HEK293 (cell line): ENCODE measurements at regions not wholly inside any gene's neighbourhood (a gene's known extent, or its start where the extent isn't known, plus 50 kb on each side); places are given as distances from the start of the nearest gene placed in this dataset.

Experiments
- CTCF ChIA-PET: fragments of 350-600 bp; formaldehyde crosslinking; extraction: SDS; loops from one replicate; lab custom pipeline; 2021; ENCODE audit warnings: antibody characterized with exemption; lab: Yijun Ruan, JAX
- POLR2A ChIA-PET: fragments of 300-600 bp; formaldehyde crosslinking; extraction: SDS; loops from one replicate; lab custom pipeline; 2020; ENCODE audit warnings: antibody characterized with exemption, inconsistent platforms; lab: Yijun Ruan, JAX
- H3K27ac ChIP-seq: fragments of 200-500 bp; sonication (Bioruptor generic); 2 replicates; pipeline ENCODE4 v1.5.1; 2014; ENCODE audit warnings: low read depth, low read length, control low read depth, inconsistent platforms; ENCODE audit errors: extremely low read depth
- H3K36me3 ChIP-seq, 2 experiments: fragments of 200-500 bp in 1 of 2; sonication (Bioruptor generic) in 1 of 2; 1 replicate in 1 of 2; 2 replicates in 1 of 2; pipeline ENCODE4 v1.5.1; 2014 to 2017; ENCODE audit warnings: inconsistent platforms in 2 of 2, low read length in 2 of 2; ENCODE audit not compliant: control insufficient read depth in 2 of 2, insufficient read depth in 1 of 2
- H3K4me1 ChIP-seq: fragments of 200-500 bp; sonication (Bioruptor generic); 2 replicates; pipeline ENCODE4 v1.5.1; 2014; ENCODE audit warnings: mild to moderate bottlenecking, low read length, inconsistent platforms; ENCODE audit not compliant: control insufficient read depth, insufficient read depth
- H3K4me3 ChIP-seq: 2 replicates; pipeline ENCODE4 v1.5.1; 2011; ENCODE audit warnings: low read depth, mild to moderate bottlenecking, control low read depth, low read length, moderate library complexity
- H3K9me3 ChIP-seq: fragments of 200-500 bp; sonication (Bioruptor generic); 2 replicates; pipeline ENCODE4 v1.5.1; 2014; ENCODE audit warnings: low read depth, low read length, inconsistent platforms; ENCODE audit not compliant: control insufficient read depth, insufficient read depth
- GLI2 ChIP-seq: fragments of 450-650 bp; formaldehyde crosslinking; IDR thresholded peaks from 2 replicates; pipeline ENCODE4; 2017; ENCODE audit warnings: missing biosample characterization, missing genetic modification characterization, low read depth, borderline replicate concordance
- OSR2 ChIP-seq: fragments of 450-650 bp; formaldehyde crosslinking; IDR thresholded peaks from 2 replicates; pipeline ENCODE4 v1.5.1; 2016; ENCODE audit warnings: missing biosample characterization, missing genetic modification characterization
- SALL2 ChIP-seq: fragments of 450-650 bp; formaldehyde crosslinking; IDR thresholded peaks from 2 replicates; pipeline ENCODE4 v1.5.0; 2017; ENCODE audit warnings: missing biosample characterization, mild to moderate bottlenecking, missing genetic modification characterization, borderline replicate concordance
- SP7 ChIP-seq: fragments of 450-650 bp; formaldehyde crosslinking; IDR thresholded peaks from 2 replicates; pipeline ENCODE4 v1.5.1; 2016; ENCODE audit warnings: missing biosample characterization, missing genetic modification characterization
- ZBTB7A ChIP-seq: fragments of 450-650 bp; formaldehyde crosslinking; IDR thresholded peaks from 2 replicates; pipeline ENCODE4 v1.5.1; 2016; ENCODE audit warnings: low read depth, missing biosample characterization, missing genetic modification characterization
- ZEB2 ChIP-seq: fragments of 450-650 bp; formaldehyde crosslinking; IDR thresholded peaks from 2 replicates; pipeline ENCODE4 v1.5.1; 2016; ENCODE audit warnings: missing biosample characterization, missing genetic modification characterization
- ZNF223 ChIP-seq: fragments of 450-650 bp; formaldehyde crosslinking; IDR thresholded peaks from 2 replicates; pipeline ENCODE4 v1.5.1; 2016; ENCODE audit warnings: missing biosample characterization, missing genetic modification characterization
- ZNF23 ChIP-seq: fragments of 450-650 bp; formaldehyde crosslinking; IDR thresholded peaks from 2 replicates; pipeline ENCODE4 v1.5.1; 2016; ENCODE audit warnings: missing biosample characterization, missing genetic modification characterization, borderline replicate concordance
- ZNF239 ChIP-seq: fragments of 450-650 bp; formaldehyde crosslinking; IDR thresholded peaks from 2 replicates; pipeline ENCODE4 v1.5.1; 2016; ENCODE audit warnings: missing biosample characterization, missing genetic modification characterization
- ZNF248 ChIP-seq: fragments of 450-650 bp; formaldehyde crosslinking; IDR thresholded peaks from 2 replicates; pipeline ENCODE4 v1.5.1; 2017; ENCODE audit warnings: missing biosample characterization, missing genetic modification characterization
- ZNF292 ChIP-seq: fragments of 450-650 bp; formaldehyde crosslinking; IDR thresholded peaks from 2 replicates; pipeline ENCODE4 v1.5.1; 2016; ENCODE audit warnings: low read depth, missing biosample characterization, missing genetic modification characterization, borderline replicate concordance
- ZNF366 ChIP-seq: fragments of 450-650 bp; formaldehyde crosslinking; conservative IDR thresholded peaks from 2 replicates; pipeline ENCODE4 v1.5.1; 2016; ENCODE audit warnings: missing biosample characterization, missing genetic modification characterization
- ZNF404 ChIP-seq: fragments of 450-650 bp; formaldehyde crosslinking; IDR thresholded peaks from 2 replicates; pipeline ENCODE4 v1.5.1; 2017; ENCODE audit warnings: missing biosample characterization, missing genetic modification characterization
- ZNF560 ChIP-seq: fragments of 450-650 bp; formaldehyde crosslinking; IDR thresholded peaks from 2 replicates; pipeline ENCODE4 v1.5.1; 2017; ENCODE audit warnings: missing biosample characterization, missing genetic modification characterization, borderline replicate concordance
- ZNF776 ChIP-seq: fragments of 450-650 bp; formaldehyde crosslinking; IDR thresholded peaks from 2 replicates; pipeline ENCODE4 v1.5.0; 2017; ENCODE audit warnings: missing biosample characterization, missing genetic modification characterization, borderline replicate concordance
- ZNF792 ChIP-seq: fragments of 450-650 bp; formaldehyde crosslinking; IDR thresholded peaks from 2 replicates; pipeline ENCODE4 v1.5.1; 2016; ENCODE audit warnings: missing biosample characterization, missing genetic modification characterization
- ZNF830 ChIP-seq: fragments of 450-650 bp; IDR thresholded peaks from 2 replicates; pipeline ENCODE4 v1.5.0; 2018; ENCODE audit warnings: missing biosample characterization, missing genetic modification characterization, low read depth, mild to moderate bottlenecking, moderate library complexity
- ZSCAN23 ChIP-seq: fragments of 450-650 bp; formaldehyde crosslinking; IDR thresholded peaks from 2 replicates; pipeline ENCODE4 v1.5.1; 2016; ENCODE audit warnings: missing biosample characterization, missing genetic modification characterization
- TF ChIP-seq, protein P1 (sequence below): fragments of 450-650 bp; formaldehyde crosslinking; IDR thresholded peaks from 2 replicates; pipeline ENCODE4 v1.5.1; 2016; ENCODE audit warnings: missing biosample characterization, missing genetic modification characterization
- TF ChIP-seq, protein P2 (sequence below): fragments of 450-650 bp; formaldehyde crosslinking; IDR thresholded peaks from 2 replicates; pipeline ENCODE4 v1.5.1; 2016; ENCODE audit warnings: missing biosample characterization, missing genetic modification characterization
- TF ChIP-seq, protein P3 (sequence below): fragments of 450-650 bp; formaldehyde crosslinking; IDR thresholded peaks from 2 replicates; pipeline ENCODE4 v1.5.1; 2016; ENCODE audit warnings: missing biosample characterization, missing genetic modification characterization
- TF ChIP-seq, protein P4 (sequence below): fragments of 450-650 bp; formaldehyde crosslinking; IDR thresholded peaks from 2 replicates; pipeline ENCODE4 v1.5.1; 2017; ENCODE audit warnings: missing biosample characterization, missing genetic modification characterization
- TF ChIP-seq, protein P5 (sequence below): fragments of 450-650 bp; formaldehyde crosslinking; IDR thresholded peaks from 2 replicates; pipeline ENCODE4 v1.5.1; 2017; ENCODE audit warnings: missing biosample characterization, missing genetic modification characterization

DNA sequence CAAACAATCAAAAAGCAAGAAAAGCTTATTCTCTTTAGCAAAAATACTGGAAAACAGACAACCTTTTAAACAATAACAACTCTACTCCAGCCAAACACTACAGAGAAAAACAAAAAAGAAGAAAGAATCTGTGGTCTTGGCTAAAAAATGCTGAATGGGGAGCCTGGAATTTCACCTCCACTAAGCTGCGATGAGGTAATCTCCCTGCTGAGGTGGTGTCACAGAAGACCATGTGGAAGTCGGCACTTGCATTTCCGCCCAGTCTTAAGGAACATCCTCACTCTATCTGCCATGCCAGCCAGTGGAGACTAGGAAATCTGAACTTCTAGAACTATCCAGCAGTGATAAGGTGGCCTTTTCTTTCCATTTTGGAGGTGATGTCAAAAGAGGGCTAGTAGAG is 1026.8 kb upstream of the EPHA7 start:
- TF ChIP-seq ZNF792 (tag by site-specific recombination) (no peak), ZNF23 (no peak), ZNF560 (tag by site-specific recombination) (no peak), ZNF404 (no peak), ZEB2 (tag by site-specific recombination) (no peak), ZNF223 (tag by site-specific recombination) (no peak), OSR2 (no peak), ZBTB7A (tag by site-specific recombination) (no peak), ZNF776 (tag by site-specific recombination) (no peak), ZSCAN23 (tag by site-specific recombination) (no peak), ZNF292 (tag by site-specific recombination) (no peak), ZNF248 (no peak), ZNF366 (tag by site-specific recombination) (no peak)
- TF ChIP-seq, protein P1, sequence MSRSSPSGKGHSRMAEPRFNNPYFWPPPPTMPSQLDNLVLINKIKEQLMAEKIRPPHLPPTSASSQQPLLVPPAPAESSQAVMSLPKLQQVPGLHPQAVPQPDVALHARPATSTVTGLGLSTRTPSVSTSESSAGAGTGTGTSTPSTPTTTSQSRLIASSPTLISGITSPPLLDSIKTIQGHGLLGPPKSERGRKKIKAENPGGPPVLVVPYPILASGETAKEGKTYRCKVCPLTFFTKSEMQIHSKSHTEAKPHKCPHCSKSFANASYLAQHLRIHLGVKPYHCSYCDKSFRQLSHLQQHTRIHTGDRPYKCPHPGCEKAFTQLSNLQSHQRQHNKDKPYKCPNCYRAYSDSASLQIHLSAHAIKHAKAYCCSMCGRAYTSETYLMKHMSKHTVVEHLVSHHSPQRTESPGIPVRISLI = no peak
- TF ChIP-seq, protein P2, sequence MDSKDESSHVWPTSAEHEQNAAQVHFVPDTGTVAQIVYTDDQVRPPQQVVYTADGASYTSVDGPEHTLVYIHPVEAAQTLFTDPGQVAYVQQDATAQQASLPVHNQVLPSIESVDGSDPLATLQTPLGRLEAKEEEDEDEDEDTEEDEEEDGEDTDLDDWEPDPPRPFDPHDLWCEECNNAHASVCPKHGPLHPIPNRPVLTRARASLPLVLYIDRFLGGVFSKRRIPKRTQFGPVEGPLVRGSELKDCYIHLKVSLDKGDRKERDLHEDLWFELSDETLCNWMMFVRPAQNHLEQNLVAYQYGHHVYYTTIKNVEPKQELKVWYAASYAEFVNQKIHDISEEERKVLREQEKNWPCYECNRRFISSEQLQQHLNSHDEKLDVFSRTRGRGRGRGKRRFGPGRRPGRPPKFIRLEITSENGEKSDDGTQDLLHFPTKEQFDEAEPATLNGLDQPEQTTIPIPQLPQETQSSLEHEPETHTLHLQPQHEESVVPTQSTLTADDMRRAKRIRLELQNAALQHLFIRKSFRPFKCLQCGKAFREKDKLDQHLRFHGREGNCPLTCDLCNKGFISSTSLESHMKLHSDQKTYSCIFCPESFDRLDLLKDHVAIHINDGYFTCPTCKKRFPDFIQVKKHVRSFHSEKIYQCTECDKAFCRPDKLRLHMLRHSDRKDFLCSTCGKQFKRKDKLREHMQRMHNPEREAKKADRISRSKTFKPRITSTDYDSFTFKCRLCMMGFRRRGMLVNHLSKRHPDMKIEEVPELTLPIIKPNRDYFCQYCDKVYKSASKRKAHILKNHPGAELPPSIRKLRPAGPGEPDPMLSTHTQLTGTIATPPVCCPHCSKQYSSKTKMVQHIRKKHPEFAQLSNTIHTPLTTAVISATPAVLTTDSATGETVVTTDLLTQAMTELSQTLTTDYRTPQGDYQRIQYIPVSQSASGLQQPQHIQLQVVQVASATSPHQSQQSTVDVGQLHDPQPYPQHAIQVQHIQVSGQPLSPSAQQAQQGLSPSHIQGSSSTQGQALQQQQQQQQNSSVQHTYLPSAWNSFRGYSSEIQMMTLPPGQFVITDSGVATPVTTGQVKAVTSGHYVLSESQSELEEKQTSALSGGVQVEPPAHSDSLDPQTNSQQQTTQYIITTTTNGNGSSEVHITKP (tag by site-specific recombination) = no peak
- TF ChIP-seq, protein P3, sequence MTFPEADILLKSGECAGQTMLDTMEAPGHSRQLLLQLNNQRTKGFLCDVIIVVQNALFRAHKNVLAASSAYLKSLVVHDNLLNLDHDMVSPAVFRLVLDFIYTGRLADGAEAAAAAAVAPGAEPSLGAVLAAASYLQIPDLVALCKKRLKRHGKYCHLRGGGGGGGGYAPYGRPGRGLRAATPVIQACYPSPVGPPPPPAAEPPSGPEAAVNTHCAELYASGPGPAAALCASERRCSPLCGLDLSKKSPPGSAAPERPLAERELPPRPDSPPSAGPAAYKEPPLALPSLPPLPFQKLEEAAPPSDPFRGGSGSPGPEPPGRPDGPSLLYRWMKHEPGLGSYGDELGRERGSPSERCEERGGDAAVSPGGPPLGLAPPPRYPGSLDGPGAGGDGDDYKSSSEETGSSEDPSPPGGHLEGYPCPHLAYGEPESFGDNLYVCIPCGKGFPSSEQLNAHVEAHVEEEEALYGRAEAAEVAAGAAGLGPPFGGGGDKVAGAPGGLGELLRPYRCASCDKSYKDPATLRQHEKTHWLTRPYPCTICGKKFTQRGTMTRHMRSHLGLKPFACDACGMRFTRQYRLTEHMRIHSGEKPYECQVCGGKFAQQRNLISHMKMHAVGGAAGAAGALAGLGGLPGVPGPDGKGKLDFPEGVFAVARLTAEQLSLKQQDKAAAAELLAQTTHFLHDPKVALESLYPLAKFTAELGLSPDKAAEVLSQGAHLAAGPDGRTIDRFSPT (tag by site-specific recombination) = no peak
- TF ChIP-seq, protein P4, sequence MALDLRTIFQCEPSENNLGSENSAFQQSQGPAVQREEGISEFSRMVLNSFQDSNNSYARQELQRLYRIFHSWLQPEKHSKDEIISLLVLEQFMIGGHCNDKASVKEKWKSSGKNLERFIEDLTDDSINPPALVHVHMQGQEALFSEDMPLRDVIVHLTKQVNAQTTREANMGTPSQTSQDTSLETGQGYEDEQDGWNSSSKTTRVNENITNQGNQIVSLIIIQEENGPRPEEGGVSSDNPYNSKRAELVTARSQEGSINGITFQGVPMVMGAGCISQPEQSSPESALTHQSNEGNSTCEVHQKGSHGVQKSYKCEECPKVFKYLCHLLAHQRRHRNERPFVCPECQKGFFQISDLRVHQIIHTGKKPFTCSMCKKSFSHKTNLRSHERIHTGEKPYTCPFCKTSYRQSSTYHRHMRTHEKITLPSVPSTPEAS = no peak
- ChIA-PET POLR2A (no interaction called here), CTCF (no interaction called here)
- Histone ChIP-seq H3K9me3 (no peaks in the 10 kb centered on the region), H3K4me3 (no peak overlapping the region), H3K27ac (no peak overlapping the region), H3K4me1 (no peaks in the 10 kb centered on the region), H3K36me3 (no peaks in the 10 kb centered on the region)

DNA sequence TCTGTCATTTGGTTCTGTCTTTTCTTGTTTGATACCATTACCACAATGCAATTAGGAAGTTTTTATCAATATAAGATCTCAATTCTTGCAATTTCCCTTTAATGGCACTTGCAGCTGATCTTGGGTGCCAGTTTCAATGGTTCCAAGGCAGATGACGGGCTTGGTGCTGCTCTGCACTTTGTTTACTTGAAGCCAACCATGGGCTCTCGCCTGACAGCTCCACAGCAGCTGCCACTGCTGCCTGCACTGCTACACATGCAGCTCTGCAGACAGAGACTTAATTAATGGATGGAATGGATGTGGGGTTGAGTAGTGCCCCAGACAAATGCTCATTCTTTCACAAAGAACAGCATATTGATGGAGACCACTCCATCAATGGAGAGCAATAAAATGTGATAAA is 1024.3 kb upstream of the EPHA7 start:
- no peaks in the 10 kb centered on the region for H3K4me1 ChIP-seq
- TF ChIP-seq ZBTB7A (tag by site-specific recombination) (no peak), ZNF239 (tag by site-specific recombination) (no peak), SP7 (tag by site-specific recombination) (no peak), GLI2 (tag by site-specific recombination) (no peak), ZNF830 (no peak), SALL2 (tag by site-specific recombination) (no peak), ZNF560 (tag by site-specific recombination) (no peak), ZNF776 (tag by site-specific recombination) (no peak)
- TF ChIP-seq, protein P5, sequence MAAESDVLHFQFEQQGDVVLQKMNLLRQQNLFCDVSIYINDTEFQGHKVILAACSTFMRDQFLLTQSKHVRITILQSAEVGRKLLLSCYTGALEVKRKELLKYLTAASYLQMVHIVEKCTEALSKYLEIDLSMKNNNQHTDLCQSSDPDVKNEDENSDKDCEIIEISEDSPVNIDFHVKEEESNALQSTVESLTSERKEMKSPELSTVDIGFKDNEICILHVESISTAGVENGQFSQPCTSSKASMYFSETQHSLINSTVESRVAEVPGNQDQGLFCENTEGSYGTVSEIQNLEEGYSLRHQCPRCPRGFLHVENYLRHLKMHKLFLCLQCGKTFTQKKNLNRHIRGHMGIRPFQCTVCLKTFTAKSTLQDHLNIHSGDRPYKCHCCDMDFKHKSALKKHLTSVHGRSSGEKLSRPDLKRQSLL (tag by site-specific recombination) = no peak
- CTCF ChIA-PET = no interaction called here
- no peaks in the 10 kb centered on the region for H3K9me3 ChIP-seq
- no peak overlapping the region for H3K4me3 ChIP-seq
- POLR2A ChIA-PET = no interaction called here
- H3K36me3 ChIP-seq = no peaks in the 10 kb centered on the region
- no peak overlapping the region for H3K27ac ChIP-seq
